Keratinocyte (primary cell): ENCODE measurements at regions not wholly inside any gene's neighbourhood (a gene's known extent, or its start where the extent isn't known, plus 50 kb on each side); places are given as distances from the start of the nearest gene placed in this dataset.

ENCODE experiments used
- EZH2 ChIP-seq: IDR thresholded peaks from one replicate; pipeline ENCODE4 v1.6.1; 2012; ENCODE audit warnings: inconsistent platforms, mild to moderate bottlenecking, low read length, moderate library complexity
- TF ChIP-seq, protein P1 (sequence below), 3 experiments: IDR thresholded peaks in 1 of 3; conservative IDR thresholded peaks in 1 of 3; optimal IDR thresholded peaks in 1 of 3; 2 replicates in 2 of 3; 3 replicates in 1 of 3; pipeline versions ENCODE3 to v1.5.1; 2011; ENCODE audit warnings: low read length in 3 of 3, mild to moderate bottlenecking in 3 of 3, moderate library complexity in 2 of 3, control low read depth in 1 of 3, inconsistent platforms in 1 of 3; ENCODE audit not compliant: insufficient read depth in 2 of 3; ENCODE audit errors: extremely low read depth in 1 of 3

GRCh38 chr11:131229221-131229620, 141.2 kb upstream of the NTM start:
- TF ChIP-seq, protein P1, sequence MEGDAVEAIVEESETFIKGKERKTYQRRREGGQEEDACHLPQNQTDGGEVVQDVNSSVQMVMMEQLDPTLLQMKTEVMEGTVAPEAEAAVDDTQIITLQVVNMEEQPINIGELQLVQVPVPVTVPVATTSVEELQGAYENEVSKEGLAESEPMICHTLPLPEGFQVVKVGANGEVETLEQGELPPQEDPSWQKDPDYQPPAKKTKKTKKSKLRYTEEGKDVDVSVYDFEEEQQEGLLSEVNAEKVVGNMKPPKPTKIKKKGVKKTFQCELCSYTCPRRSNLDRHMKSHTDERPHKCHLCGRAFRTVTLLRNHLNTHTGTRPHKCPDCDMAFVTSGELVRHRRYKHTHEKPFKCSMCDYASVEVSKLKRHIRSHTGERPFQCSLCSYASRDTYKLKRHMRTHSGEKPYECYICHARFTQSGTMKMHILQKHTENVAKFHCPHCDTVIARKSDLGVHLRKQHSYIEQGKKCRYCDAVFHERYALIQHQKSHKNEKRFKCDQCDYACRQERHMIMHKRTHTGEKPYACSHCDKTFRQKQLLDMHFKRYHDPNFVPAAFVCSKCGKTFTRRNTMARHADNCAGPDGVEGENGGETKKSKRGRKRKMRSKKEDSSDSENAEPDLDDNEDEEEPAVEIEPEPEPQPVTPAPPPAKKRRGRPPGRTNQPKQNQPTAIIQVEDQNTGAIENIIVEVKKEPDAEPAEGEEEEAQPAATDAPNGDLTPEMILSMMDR (optimal IDR thresholded peaks at IDR 0.05 in 1 of 3, IDR thresholded peaks at IDR 0.05 in 1 of 3, conservative IDR thresholded peaks at IDR 0.05 in 1 of 3; ENCODE audit: extremely low read depth in 1 of 3, insufficient read depth in 2 of 3, low read length in 3 of 3), result no peak
- TF ChIP-seq EZH2, result no peak
